Glutamatergic neuron (in vitro differentiated cells): ENCODE measurements at regions not wholly inside any gene's neighbourhood (a gene's known extent, or its start where the extent isn't known, plus 50 kb on each side); places are given as distances from the start of the nearest gene placed in this dataset.
"Not testable (repeated sequence)": the region's sequence is repeated elsewhere in the genome, so short reads cannot be mapped to it uniquely, and the experiment has no call there.

Experiments used
- DNase-seq: peaks from one replicate; pipeline ENCODE4 v3.0.0; 2022
- H3K27ac Mint-ChIP-seq: one replicate; pipeline ENCODE4 v1.8.0; 2020; ENCODE audit warnings: mild to moderate bottlenecking, mixed read lengths, inconsistent platforms; ENCODE audit not compliant: unreplicated experiment
- H3K27me3 Mint-ChIP-seq: one replicate; pipeline ENCODE4 v1.8.0; 2020; ENCODE audit warnings: mild to moderate bottlenecking, moderate library complexity, mixed read lengths, inconsistent platforms; ENCODE audit not compliant: unreplicated experiment
- H3K36me3 Mint-ChIP-seq: one replicate; pipeline ENCODE4 v1.8.0; 2020; ENCODE audit warnings: mild to moderate bottlenecking, mixed read lengths, inconsistent platforms; ENCODE audit not compliant: unreplicated experiment
- H3K4me1 Mint-ChIP-seq: one replicate; pipeline ENCODE4 v1.8.0; 2020; ENCODE audit warnings: mild to moderate bottlenecking, low read depth, mixed read lengths, inconsistent platforms; ENCODE audit not compliant: unreplicated experiment
- H3K4me3 Mint-ChIP-seq: one replicate; pipeline ENCODE4 v1.8.0; 2020; ENCODE audit warnings: mild to moderate bottlenecking, mixed read lengths, inconsistent platforms; ENCODE audit not compliant: unreplicated experiment
- H3K9me3 Mint-ChIP-seq: one replicate; pipeline ENCODE4 v1.8.0; 2020; ENCODE audit warnings: mild to moderate bottlenecking, moderate library complexity, mixed read lengths, inconsistent platforms; ENCODE audit not compliant: unreplicated experiment
- TF ChIP-seq, protein P1 (sequence below): fragments of 200-600 bp; sonication (generic); IDR thresholded peaks from one replicate; pipeline ENCODE4 v1.5.0; 2021; ENCODE audit not compliant: partially characterized antibody, unreplicated experiment

- no peaks in the 10 kb centered on the region for H3K4me1 Mint-ChIP-seq
- no peak overlapping the region for H3K4me3 Mint-ChIP-seq
- no peak overlapping the region for H3K27ac Mint-ChIP-seq
- H3K9me3 Mint-ChIP-seq = no peaks in the 10 kb centered on the region
- no peak for DNase-seq
- peaks cover 7% of the 10 kb centered on the region for H3K27me3 Mint-ChIP-seq
- TF ChIP-seq, protein P1, sequence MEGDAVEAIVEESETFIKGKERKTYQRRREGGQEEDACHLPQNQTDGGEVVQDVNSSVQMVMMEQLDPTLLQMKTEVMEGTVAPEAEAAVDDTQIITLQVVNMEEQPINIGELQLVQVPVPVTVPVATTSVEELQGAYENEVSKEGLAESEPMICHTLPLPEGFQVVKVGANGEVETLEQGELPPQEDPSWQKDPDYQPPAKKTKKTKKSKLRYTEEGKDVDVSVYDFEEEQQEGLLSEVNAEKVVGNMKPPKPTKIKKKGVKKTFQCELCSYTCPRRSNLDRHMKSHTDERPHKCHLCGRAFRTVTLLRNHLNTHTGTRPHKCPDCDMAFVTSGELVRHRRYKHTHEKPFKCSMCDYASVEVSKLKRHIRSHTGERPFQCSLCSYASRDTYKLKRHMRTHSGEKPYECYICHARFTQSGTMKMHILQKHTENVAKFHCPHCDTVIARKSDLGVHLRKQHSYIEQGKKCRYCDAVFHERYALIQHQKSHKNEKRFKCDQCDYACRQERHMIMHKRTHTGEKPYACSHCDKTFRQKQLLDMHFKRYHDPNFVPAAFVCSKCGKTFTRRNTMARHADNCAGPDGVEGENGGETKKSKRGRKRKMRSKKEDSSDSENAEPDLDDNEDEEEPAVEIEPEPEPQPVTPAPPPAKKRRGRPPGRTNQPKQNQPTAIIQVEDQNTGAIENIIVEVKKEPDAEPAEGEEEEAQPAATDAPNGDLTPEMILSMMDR = no peak
- H3K36me3 Mint-ChIP-seq = no peaks in the 10 kb centered on the region
Measured at GRCh38 chr1:227508431-227508830, 54.9 kb upstream of the ZNF678 start.

DNA sequence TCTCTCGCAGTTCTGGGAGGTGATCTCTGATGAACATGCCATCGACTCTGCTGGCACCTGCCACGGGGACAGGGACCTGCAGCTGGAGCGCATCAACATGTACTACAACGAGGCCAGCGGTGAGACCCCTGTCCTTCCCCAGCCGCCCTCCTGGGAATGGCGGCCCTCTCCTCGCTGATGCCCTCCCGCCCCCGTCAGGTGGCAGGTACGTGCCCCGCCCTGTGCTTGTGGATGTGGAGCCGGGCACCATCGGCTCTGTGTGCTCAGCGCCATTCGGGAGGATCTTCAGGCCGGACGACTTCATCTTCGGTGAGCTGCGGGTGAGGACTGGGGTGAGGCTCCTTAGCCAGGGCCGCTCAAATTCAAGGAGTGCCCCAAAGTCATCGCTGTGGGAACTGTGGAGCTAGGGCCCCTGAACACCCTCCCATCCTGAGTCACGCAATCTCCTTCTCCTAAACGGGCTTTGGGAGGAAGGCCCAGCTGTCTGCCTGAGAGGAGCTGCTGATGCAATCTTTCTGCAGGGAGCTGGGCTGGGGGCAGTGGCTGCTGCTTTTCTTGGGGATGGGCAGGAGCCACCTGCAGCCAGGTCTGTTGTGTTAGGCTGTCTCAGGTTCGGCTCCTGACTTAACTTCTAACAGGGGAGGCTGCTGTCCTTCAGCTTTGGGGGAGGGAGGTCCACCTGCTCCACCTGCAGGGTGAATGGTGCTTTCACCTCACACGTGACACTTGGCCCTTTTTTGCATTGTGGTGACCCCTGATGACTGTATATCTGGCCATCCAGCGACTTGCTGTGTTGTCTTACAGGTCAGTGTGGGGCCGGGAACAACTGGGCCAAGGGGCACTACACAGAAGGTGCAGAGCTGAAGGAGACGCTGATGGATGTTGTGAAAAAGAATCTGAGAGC, 56.6 kb upstream of the ZNF678 start:
- not testable (repeated sequence) for H3K27ac Mint-ChIP-seq, H3K4me1 Mint-ChIP-seq, H3K9me3 Mint-ChIP-seq, DNase-seq, H3K36me3 Mint-ChIP-seq, H3K27me3 Mint-ChIP-seq, H3K4me3 Mint-ChIP-seq

GRCh38 chr1:227496045-227496444, 67.3 kb upstream of the ZNF678 start:
- H3K4me1 Mint-ChIP-seq, H3K27me3 Mint-ChIP-seq, H3K36me3 Mint-ChIP-seq, H3K9me3 Mint-ChIP-seq, H3K4me3 Mint-ChIP-seq, H3K27ac Mint-ChIP-seq, DNase-seq: not testable (repeated sequence)

- not testable (repeated sequence) for DNase-seq, H3K27ac Mint-ChIP-seq, H3K9me3 Mint-ChIP-seq, H3K4me3 Mint-ChIP-seq, H3K4me1 Mint-ChIP-seq, H3K27me3 Mint-ChIP-seq, H3K36me3 Mint-ChIP-seq
Measured at GRCh38 chr1:227493863-227494551, 69.3 kb upstream of the ZNF678 start.

DNA sequence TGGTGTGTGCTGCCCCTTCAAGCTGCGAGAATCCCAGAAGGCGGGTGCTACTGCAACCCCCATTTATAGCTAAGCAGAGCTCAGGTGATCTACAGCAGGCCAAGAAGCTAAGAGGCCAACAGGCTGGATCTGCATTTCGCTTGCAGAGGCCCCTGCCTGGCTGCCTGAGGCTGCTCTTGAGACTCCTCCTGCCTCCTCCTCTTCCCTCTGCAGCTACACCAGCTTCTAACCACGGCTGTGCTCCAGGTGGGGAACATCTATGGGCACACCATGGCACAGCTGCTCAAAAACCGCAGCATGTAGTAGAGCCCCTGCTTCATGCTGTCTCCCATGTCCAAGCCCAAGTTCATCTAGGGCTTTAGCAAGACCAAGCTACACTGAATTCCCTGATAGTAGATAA, 72.9 kb upstream of the ZNF678 start:
- peaks cover 9% of the 10 kb centered on the region for H3K9me3 Mint-ChIP-seq
- H3K27me3 Mint-ChIP-seq = peaks cover 5% of the 10 kb centered on the region
- no peaks in the 10 kb centered on the region for H3K4me1 Mint-ChIP-seq
- TF ChIP-seq, protein P1 = no peak
- DNase-seq = no peak
- H3K4me3 Mint-ChIP-seq = no peak overlapping the region
- H3K27ac Mint-ChIP-seq = no peak overlapping the region
- H3K36me3 Mint-ChIP-seq = peaks cover 6% of the 10 kb centered on the region

GRCh38 chr1:227490001-227490400, 73.4 kb upstream of the ZNF678 start:
- peaks cover 9% of the 10 kb centered on the region for H3K9me3 Mint-ChIP-seq
- H3K4me1 Mint-ChIP-seq = no peaks in the 10 kb centered on the region
- DNase-seq = no peak
- H3K27me3 Mint-ChIP-seq = peaks cover 5% of the 10 kb centered on the region
- no peak overlapping the region for H3K4me3 Mint-ChIP-seq
- no peak overlapping the region for H3K27ac Mint-ChIP-seq
- TF ChIP-seq, protein P1 = no peak
- H3K36me3 Mint-ChIP-seq = peaks cover 6% of the 10 kb centered on the region
